WTC11 (cell line): ENCODE measurements at regions not wholly inside any gene's neighbourhood (a gene's known extent, or its start where the extent isn't known, plus 50 kb on each side); places are given as distances from the start of the nearest gene placed in this dataset.

Source experiments
- ATAC-seq: fragments of 200-7000 bp; cut with Tn5 transposase; 2 replicates; pipeline ENCODE4 v1.10.0; 2021; ENCODE audit warnings: mild to moderate bottlenecking, moderate library complexity
- CTCF ChIA-PET: fragments of 300-600 bp; sonication (Branson Sonifier 250); formaldehyde crosslinking; loops from one replicate; lab custom pipeline; 2021; ENCODE audit warnings: antibody characterized with exemption; lab: Charles Lee
- POLR2A ChIA-PET: fragments of 350-600 bp; sonication (Branson Sonifier 250); formaldehyde crosslinking; loops from one replicate; lab custom pipeline; 2021; ENCODE audit warnings: antibody characterized with exemption; lab: Charles Lee
- DNase-seq: peaks from one replicate; pipeline ENCODE4 v3.0.0; 2021; ENCODE audit warnings: low spot score
- H3K27ac Mint-ChIP-seq: 2 replicates; pipeline ENCODE4 v1.8.0; 2021; ENCODE audit warnings: mixed read lengths
- H3K27me3 Mint-ChIP-seq: 2 replicates; pipeline ENCODE4 v1.8.0; 2021; ENCODE audit warnings: low read depth, mild to moderate bottlenecking, moderate library complexity, mixed read lengths
- H3K36me3 Mint-ChIP-seq: 2 replicates; pipeline ENCODE4 v1.8.0; 2021; ENCODE audit warnings: mixed read lengths
- H3K4me1 Mint-ChIP-seq: 2 replicates; pipeline ENCODE4 v1.8.0; 2022; ENCODE audit warnings: mixed read lengths
- H3K4me3 Mint-ChIP-seq: 2 replicates; pipeline ENCODE4 v1.8.0; 2021; ENCODE audit warnings: mild to moderate bottlenecking, moderate library complexity, mixed read lengths
- H3K9me3 Mint-ChIP-seq: 2 replicates; pipeline ENCODE4 v1.8.0; 2021; ENCODE audit warnings: mixed read lengths
- E2F1 ChIP-seq: sonication (generic); formaldehyde crosslinking; IDR thresholded peaks from 2 replicates; pipeline ENCODE4 v1.8.0; 2022; ENCODE audit warnings: mild to moderate bottlenecking, missing genetic modification reagents
- ELF4 ChIP-seq: sonication (generic); formaldehyde crosslinking; IDR thresholded peaks from 2 replicates; pipeline ENCODE4 v1.8.1; 2022; ENCODE audit warnings: low read depth, mild to moderate bottlenecking, moderate library complexity, missing genetic modification reagents
- ERG ChIP-seq: fragments of 250-450 bp; sonication (Bioruptor Pico); IDR thresholded peaks from 2 replicates; pipeline ENCODE4 v1.8.0; 2021; ENCODE audit warnings: mild to moderate bottlenecking
- GRHL2 ChIP-seq: fragments of 250-450 bp; sonication (Bioruptor Pico); IDR thresholded peaks from 2 replicates; pipeline ENCODE4 v1.8.0; 2022; ENCODE audit warnings: mild to moderate bottlenecking, moderate library complexity; ENCODE audit not compliant: insufficient replicate concordance, severe bottlenecking
- MYBL2 ChIP-seq: sonication (generic); formaldehyde crosslinking; IDR thresholded peaks from 2 replicates; pipeline ENCODE4 v1.8.1; 2023; ENCODE audit warnings: mild to moderate bottlenecking, moderate library complexity, missing genetic modification reagents
- NR1H2 ChIP-seq: sonication (generic); formaldehyde crosslinking; IDR thresholded peaks from 2 replicates; pipeline ENCODE4 v1.9.0; 2021; ENCODE audit warnings: mild to moderate bottlenecking, moderate library complexity, missing genetic modification reagents
- NR2C2 ChIP-seq: sonication (generic); formaldehyde crosslinking; IDR thresholded peaks from 2 replicates; pipeline ENCODE4 v1.8.0; 2022; ENCODE audit warnings: mild to moderate bottlenecking, missing genetic modification reagents
- NR3C1 ChIP-seq: sonication (generic); formaldehyde crosslinking; conservative IDR thresholded peaks from 2 replicates; pipeline ENCODE4 v1.8.1; 2023; ENCODE audit warnings: low read depth, mild to moderate bottlenecking, missing genetic modification reagents
- PRDM15 ChIP-seq: sonication (generic); formaldehyde crosslinking; IDR thresholded peaks from 2 replicates; pipeline ENCODE4 v1.8.0; 2022; ENCODE audit warnings: missing genetic modification reagents
- SOX15 ChIP-seq: fragments of 250-450 bp; sonication (Bioruptor Pico); IDR thresholded peaks from 2 replicates; pipeline ENCODE4 v1.9.0; 2021; ENCODE audit warnings: mild to moderate bottlenecking
- USF1 ChIP-seq: sonication (generic); formaldehyde crosslinking; IDR thresholded peaks from 2 replicates; pipeline ENCODE4 v1.8.0; 2022; ENCODE audit warnings: mild to moderate bottlenecking, missing genetic modification reagents
- ZMAT4 ChIP-seq: fragments of 250-450 bp; sonication (Bioruptor Pico); IDR thresholded peaks from 2 replicates; pipeline ENCODE4 v1.9.0; 2021; ENCODE audit warnings: mild to moderate bottlenecking
- ZNF219 ChIP-seq: sonication (generic); formaldehyde crosslinking; IDR thresholded peaks from 2 replicates; pipeline ENCODE4 v1.8.0; 2023; ENCODE audit warnings: missing genetic modification reagents, mild to moderate bottlenecking, borderline replicate concordance
- ZNF263 ChIP-seq: sonication (generic); formaldehyde crosslinking; IDR thresholded peaks from 2 replicates; pipeline ENCODE4 v1.8.1; 2022; ENCODE audit warnings: low read depth, mild to moderate bottlenecking, moderate library complexity, missing genetic modification reagents
- ZNF281 ChIP-seq: sonication (generic); formaldehyde crosslinking; IDR thresholded peaks from 2 replicates; pipeline ENCODE4 v1.8.0; 2023; ENCODE audit warnings: mild to moderate bottlenecking, missing genetic modification reagents

- no peak for TF ChIP-seq MYBL2 (CRISPR knock-in tag)
- no peak for TF ChIP-seq E2F1 (CRISPR knock-in tag)
- no peak for TF ChIP-seq SOX15 (CRISPR knock-in tag)
- no peak for TF ChIP-seq ZMAT4 (CRISPR knock-in tag)
- no peak for TF ChIP-seq NR2C2 (CRISPR knock-in tag)
- no peak for TF ChIP-seq ZNF281 (CRISPR knock-in tag)
- TF ChIP-seq ZNF219 (CRISPR knock-in tag) = no peak
- TF ChIP-seq USF1 (CRISPR knock-in tag) = no peak
- no peak for TF ChIP-seq GRHL2 (CRISPR knock-in tag)
- TF ChIP-seq NR3C1 (CRISPR knock-in tag) = no peak
- TF ChIP-seq ELF4 (CRISPR knock-in tag) = no peak
- TF ChIP-seq NR1H2 (CRISPR knock-in tag) = no peak
- TF ChIP-seq ERG (CRISPR knock-in tag) = no peak
- ChIA-PET POLR2A (no interaction called here), CTCF (no interaction called here)
- H3K36me3 Mint-ChIP-seq = no peaks in the 10 kb centered on the region
- ATAC-seq (no peak), DNase-seq (no peak)
- no peaks in the 10 kb centered on the region for H3K4me1 Mint-ChIP-seq
- H3K27me3 Mint-ChIP-seq = no peaks in the 10 kb centered on the region
- H3K9me3 Mint-ChIP-seq = no peaks in the 10 kb centered on the region
- H3K4me3 Mint-ChIP-seq = no peak overlapping the region
- no peak overlapping the region for H3K27ac Mint-ChIP-seq
Measured at GRCh38 chr12:90859591-90859990, 95.4 kb downstream of the CCER1 start.

- ATAC-seq (no peak), DNase-seq (no peak)
- H3K27me3 Mint-ChIP-seq = no peaks in the 10 kb centered on the region
- H3K9me3 Mint-ChIP-seq = no peaks in the 10 kb centered on the region
- no peaks in the 10 kb centered on the region for H3K36me3 Mint-ChIP-seq
- no peak overlapping the region for H3K4me3 Mint-ChIP-seq
- ChIA-PET CTCF (no interaction called here), POLR2A (no interaction called here)
- H3K4me1 Mint-ChIP-seq = no peaks in the 10 kb centered on the region
- TF ChIP-seq PRDM15 (no peak), ZNF263 (no peak)
- H3K27ac Mint-ChIP-seq = no peak overlapping the region; the same call in 1 of the 2 replicates
Measured at GRCh38 chr12:90858252-90858651, 96.7 kb downstream of the CCER1 start.
